G401.6 (cell line): ENCODE measurements at regions not wholly inside any gene's neighbourhood (a gene's known extent, or its start where the extent isn't known, plus 50 kb on each side); places are given as distances from the start of the nearest gene placed in this dataset.

Experiments
- FAIRE-seq: peaks from 2 replicates; lab custom pipeline; 2012; peaks lifted over from hg19 to GRCh38; lab: Jason Lieb, UNC

- peak; percentile 55 for FAIRE-seq
Observed at GRCh38 chr7:18081617-18082016, 54.0 kb upstream of the PRPS1L1 start.

- no peak for FAIRE-seq
Observed at GRCh38 chr7:18082169-18082568, 54.5 kb upstream of the PRPS1L1 start.

- FAIRE-seq: no peak
Observed at GRCh38 chr7:18086165-18087025, 58.7 kb upstream of the PRPS1L1 start.

- no peak for FAIRE-seq
Observed at GRCh38 chr7:18087026-18087686, 59.5 kb upstream of the PRPS1L1 start.

GRCh38 chr7:18087687-18088078 is 60.0 kb upstream of the PRPS1L1 start:
- FAIRE-seq: no peak

- FAIRE-seq: no peak
Observed at GRCh38 chr7:18096087-18096486, 68.4 kb upstream of the PRPS1L1 start.

GRCh38 chr7:18102576-18102975 is 74.9 kb upstream of the PRPS1L1 start:
- FAIRE-seq: no peak

- no peak for FAIRE-seq
Observed at GRCh38 chr7:18103436-18104218, 76.0 kb upstream of the PRPS1L1 start.

- FAIRE-seq: no peak
Observed at GRCh38 chr7:18109762-18110161, 82.1 kb upstream of the PRPS1L1 start.

- no peak for FAIRE-seq
Observed at GRCh38 chr7:18116661-18117060, 89.0 kb upstream of the PRPS1L1 start.

- FAIRE-seq: no peak
Observed at GRCh38 chr7:18117482-18117881, 89.8 kb upstream of the PRPS1L1 start.

GRCh38 chr7:18119985-18120384 is 92.3 kb upstream of the PRPS1L1 start:
- FAIRE-seq: no peak

GRCh38 chr7:18123508-18124239 is 96.0 kb upstream of the PRPS1L1 start:
- FAIRE-seq: no peak

GRCh38 chr7:18125476-18125875 is 97.8 kb upstream of the PRPS1L1 start:
- no peak for FAIRE-seq

GRCh38 chr7:18126281-18126680 is 98.6 kb upstream of the PRPS1L1 start:
- FAIRE-seq: no peak

GRCh38 chr7:18128846-18129245 is 101.2 kb upstream of the PRPS1L1 start:
- no peak for FAIRE-seq

- FAIRE-seq: no peak
Observed at GRCh38 chr7:18132811-18133210, 105.2 kb upstream of the PRPS1L1 start.

GRCh38 chr7:18133921-18134320 is 106.3 kb upstream of the PRPS1L1 start:
- no peak for FAIRE-seq

- no peak for FAIRE-seq
Observed at GRCh38 chr7:18140943-18141342, 113.3 kb upstream of the PRPS1L1 start.

- no peak for FAIRE-seq
Observed at GRCh38 chr7:18144166-18144565, 116.5 kb upstream of the PRPS1L1 start.

- FAIRE-seq: no peak
Observed at GRCh38 chr7:18145160-18145559, 117.5 kb upstream of the PRPS1L1 start.

- FAIRE-seq: no peak
Observed at GRCh38 chr7:18151422-18151821, 123.8 kb upstream of the PRPS1L1 start.
